Transverse colon (tissue), 4 donors: ENCODE measurements at regions not wholly inside any gene's neighbourhood (a gene's known extent, or its start where the extent isn't known, plus 50 kb on each side); places are given as distances from the start of the nearest gene placed in this dataset.

Experiments
- POLR2A ChIP-seq: fragments of 450-650 bp; IDR thresholded peaks from one replicate; pipeline ENCODE4 v1.6.1; 2016; ENCODE audit warnings: antibody characterized with exemption, mild to moderate bottlenecking, moderate library complexity
- POLR2AphosphoS5 ChIP-seq, 3 donors: sonication (generic); formaldehyde crosslinking; IDR thresholded peaks; one replicate each; pipeline ENCODE4 v1.6.1; 2016; ENCODE audit warnings: antibody characterized with exemption in 3 of 3
- TF ChIP-seq, protein P1 (sequence below), 5 experiments: fragments of 200-600 bp in 3 of 5; fragments of 450-650 bp in 2 of 5; sonication (generic) in 3 of 5; IDR thresholded peaks; 1 replicate in 2 of 5; 2 replicates in 3 of 5; pipeline ENCODE4 v1.5.1; 2016 to 2017; ENCODE audit warnings: antibody characterized with exemption in 5 of 5, inconsistent platforms in 3 of 5, mild to moderate bottlenecking in 2 of 5, moderate library complexity in 1 of 5

DNA sequence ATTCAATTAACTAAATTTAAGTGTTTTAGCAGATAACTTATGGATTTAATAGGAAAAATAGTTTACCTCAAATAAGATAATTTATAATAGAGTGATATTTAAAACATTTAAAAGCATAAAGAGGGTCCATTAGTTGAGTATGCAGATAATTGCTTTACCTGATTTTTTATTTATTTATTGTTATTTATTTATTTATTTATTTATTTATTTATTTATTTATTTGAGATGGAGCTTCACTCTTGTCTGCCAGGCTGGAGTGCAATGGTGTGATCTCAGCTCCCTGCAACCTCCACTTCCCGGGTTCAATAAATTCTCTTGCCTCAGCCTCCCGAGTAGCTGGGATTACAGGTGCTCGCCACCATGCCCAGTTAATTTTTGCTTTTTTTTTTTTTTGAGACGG lies 982.9 kb downstream of the TFAP2A start:
- TF ChIP-seq POLR2AphosphoS5 (IDR thresholded peaks at IDR 0.05): no peak
- TF ChIP-seq, protein P1, sequence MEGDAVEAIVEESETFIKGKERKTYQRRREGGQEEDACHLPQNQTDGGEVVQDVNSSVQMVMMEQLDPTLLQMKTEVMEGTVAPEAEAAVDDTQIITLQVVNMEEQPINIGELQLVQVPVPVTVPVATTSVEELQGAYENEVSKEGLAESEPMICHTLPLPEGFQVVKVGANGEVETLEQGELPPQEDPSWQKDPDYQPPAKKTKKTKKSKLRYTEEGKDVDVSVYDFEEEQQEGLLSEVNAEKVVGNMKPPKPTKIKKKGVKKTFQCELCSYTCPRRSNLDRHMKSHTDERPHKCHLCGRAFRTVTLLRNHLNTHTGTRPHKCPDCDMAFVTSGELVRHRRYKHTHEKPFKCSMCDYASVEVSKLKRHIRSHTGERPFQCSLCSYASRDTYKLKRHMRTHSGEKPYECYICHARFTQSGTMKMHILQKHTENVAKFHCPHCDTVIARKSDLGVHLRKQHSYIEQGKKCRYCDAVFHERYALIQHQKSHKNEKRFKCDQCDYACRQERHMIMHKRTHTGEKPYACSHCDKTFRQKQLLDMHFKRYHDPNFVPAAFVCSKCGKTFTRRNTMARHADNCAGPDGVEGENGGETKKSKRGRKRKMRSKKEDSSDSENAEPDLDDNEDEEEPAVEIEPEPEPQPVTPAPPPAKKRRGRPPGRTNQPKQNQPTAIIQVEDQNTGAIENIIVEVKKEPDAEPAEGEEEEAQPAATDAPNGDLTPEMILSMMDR (IDR thresholded peaks at IDR 0.05): no peak
- TF ChIP-seq POLR2A: no peak
